GM18520 (cell line): ENCODE measurements at regions not wholly inside any gene's neighbourhood (a gene's known extent, or its start where the extent isn't known, plus 50 kb on each side); places are given as distances from the start of the nearest gene placed in this dataset.
"Not testable (repeated sequence)": the region's sequence is repeated elsewhere in the genome, so short reads cannot be mapped to it uniquely, and the experiment has no call there.

ENCODE experiments used
- ATAC-seq: cut with Tn5 transposase; IDR thresholded peaks from one replicate; pipeline ENCODE4 v1.9.1; 2021; ENCODE audit not compliant: unreplicated experiment

DNA sequence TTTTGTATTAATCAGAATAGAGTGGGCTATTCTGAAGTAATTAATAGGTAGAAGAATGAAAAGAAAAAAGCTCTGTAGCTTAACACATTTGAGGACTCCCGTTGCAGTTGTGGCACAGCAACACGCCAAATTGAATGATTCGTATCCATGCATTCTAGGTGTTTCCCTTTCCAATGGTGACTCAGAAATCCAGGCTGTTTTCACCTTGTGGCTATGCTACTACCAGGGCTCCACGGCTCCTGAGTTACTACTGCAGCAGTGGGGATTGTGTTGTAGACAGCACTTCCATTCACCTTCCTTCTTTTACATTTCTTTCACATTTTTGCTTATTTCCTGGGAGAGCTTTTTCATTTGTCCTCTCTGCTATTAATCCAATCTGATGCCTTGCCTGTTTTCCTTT is 1616.4 kb downstream of the CDH8 start:
- no peak for ATAC-seq

DNA sequence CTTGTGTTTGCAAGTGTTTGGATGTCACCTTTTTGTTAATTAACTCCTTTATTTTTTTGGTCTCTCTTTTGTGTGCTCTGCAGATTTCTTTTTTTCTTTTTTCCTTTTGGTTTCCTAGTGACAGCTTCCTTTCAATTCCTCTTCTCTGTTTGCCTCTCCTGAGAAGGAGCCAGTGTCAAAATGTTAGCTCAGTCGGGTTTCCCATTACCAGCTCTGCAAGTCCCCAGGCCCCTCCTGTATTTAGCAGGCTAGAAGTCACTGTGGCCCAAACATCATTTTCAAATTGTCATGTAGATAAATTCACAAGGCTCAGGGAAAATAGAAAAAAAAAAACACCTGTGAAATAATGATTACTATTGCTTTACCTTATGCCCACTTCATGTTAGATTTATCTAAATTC is 1621.6 kb downstream of the CDH8 start:
- ATAC-seq = no peak

DNA sequence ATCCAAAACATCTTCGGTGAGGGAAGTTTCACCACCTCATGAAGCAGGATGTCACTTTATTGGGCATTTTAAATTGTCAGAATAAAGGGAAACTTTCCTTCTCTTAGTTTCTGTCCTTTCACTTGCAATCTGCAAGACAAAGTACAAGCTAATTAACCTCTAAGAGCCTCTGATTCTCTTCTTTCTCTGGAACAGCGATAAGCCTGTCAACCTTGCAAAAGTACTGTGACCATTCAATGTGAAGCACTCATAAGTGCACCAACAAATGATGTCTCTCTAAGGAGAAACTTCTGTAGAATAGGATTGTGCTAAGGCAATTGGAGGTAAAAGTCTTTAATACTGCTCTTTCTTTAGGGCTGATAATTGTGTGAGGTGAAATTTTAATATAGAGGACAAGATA is 1622.3 kb downstream of the CDH8 start:
- no peak for ATAC-seq

GRCh38 chr16:60407606-60408005 is 1628.6 kb downstream of the CDH8 start:
- no peak for ATAC-seq

DNA sequence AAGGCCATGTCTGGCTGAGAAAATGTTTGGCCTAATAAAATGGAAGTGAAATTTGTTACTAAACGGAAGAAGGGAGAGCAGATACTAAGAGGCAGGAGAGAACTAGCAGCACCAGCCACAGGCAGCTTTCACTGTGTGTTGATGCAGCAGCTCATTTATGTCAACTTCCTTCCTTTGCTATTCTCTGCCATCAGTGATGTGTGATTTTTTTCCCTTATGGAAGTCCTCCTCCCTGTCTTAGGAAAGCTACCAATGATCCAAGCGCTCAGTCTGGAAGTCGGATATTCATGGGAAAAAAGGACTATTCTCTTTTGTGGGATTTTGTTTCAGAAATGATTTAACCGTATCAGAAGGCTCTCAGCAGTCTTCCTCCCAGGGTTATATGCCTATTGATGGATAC is 1629.2 kb downstream of the CDH8 start:
- no peak for ATAC-seq

- ATAC-seq = no peak
Measured at GRCh38 chr16:60405286-60405685, 1631.0 kb downstream of the CDH8 start.

GRCh38 chr16:60404401-60404800 is 1631.8 kb downstream of the CDH8 start:
- ATAC-seq = no peak

DNA sequence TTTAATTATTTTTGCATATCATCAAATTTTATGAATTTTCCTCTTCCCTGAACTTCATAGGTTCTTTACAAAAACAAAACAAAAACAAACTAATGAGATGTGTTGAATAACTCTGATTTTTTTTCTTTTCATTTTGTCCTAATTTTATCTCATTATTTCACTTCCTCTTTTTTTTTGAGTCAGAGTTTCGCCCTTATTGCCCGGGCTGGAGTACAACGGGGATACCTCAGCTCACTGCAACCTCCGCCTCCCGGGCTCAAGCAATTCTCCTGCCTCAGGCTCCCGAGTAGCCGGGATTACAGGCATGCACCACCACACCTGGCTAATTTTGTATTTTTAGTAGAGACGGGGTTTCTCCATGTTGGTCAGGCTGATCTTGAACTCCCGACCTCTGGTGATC is 1633.3 kb downstream of the CDH8 start:
- not testable (repeated sequence) for ATAC-seq

DNA sequence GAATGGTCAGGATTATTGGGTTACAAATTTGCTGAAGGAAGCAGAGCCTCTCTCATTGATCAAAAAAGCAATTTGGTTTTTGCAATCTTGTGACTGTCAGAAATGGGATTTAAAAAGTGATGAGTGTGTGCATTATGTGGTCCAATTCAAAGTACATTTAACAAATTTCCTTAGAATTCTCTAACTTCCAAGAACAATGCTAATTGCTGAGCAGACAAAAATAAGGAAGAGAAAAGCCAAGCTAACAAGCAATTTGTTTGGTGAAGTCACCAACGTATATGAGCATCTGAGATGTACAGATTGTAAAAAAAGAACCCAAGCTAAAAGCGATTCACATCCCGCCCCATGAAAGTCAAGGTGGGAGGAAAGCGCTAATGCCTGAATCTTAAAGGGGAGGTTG is 1643.9 kb downstream of the CDH8 start:
- no peak for ATAC-seq

DNA sequence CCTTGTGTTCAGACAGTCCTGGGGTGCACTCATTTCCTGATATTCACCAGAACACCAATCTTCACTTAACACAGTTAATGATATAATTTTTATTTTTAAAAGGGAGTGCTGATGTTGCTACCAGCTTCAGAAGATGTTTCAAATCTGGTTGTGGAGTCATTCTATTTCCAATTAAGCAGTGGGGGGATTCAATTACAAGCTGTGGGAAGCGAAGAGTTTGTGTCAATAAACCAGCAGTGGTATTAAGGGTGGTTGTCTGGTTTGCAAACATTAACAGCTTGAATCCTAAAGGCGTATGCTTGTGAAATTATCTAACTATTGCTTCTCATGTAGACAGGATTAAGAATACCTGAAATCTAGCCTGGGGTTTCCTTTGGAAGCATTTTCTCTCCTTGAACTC is 1637.5 kb upstream of the GOT2 start:
- ATAC-seq = no peak

DNA sequence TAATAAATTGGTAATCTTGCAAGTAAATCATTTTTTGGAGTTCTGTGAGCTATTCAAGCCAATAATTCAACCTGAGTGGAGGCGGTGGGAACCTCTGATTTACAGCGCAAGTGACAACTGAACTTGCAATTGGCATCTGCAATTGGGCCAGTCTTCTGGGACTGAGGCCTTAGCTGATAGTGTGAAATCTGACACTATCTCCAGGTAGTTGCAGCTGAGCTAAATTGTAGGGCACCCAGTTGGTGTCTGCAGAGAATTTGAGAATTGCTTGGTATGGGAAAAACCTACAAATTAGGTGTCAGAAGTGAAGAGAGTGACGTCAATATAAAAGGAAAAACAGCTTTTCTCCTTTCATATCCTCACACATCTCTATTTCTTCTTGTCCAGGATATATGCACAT is 1633.6 kb upstream of the GOT2 start:
- no peak for ATAC-seq

DNA sequence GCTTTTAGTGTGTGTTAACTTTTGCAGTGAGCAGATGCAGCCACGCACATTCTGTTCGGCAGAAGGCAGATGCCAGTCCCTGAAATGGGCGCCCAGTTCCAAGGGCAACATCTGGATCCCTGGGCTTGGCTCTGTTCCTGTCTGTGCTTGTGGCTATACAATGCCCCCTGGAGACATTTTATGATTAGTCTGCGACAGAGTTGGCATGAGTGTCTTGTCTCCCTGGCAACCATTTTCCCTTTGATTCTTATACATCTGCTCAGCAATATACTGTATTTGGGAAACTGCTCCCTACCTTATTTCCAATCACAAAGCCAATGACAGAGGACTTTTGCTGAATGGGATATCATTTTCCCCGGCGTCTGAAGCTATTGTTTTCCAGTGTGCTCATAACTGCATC is 1629.5 kb upstream of the GOT2 start:
- no peak for ATAC-seq

DNA sequence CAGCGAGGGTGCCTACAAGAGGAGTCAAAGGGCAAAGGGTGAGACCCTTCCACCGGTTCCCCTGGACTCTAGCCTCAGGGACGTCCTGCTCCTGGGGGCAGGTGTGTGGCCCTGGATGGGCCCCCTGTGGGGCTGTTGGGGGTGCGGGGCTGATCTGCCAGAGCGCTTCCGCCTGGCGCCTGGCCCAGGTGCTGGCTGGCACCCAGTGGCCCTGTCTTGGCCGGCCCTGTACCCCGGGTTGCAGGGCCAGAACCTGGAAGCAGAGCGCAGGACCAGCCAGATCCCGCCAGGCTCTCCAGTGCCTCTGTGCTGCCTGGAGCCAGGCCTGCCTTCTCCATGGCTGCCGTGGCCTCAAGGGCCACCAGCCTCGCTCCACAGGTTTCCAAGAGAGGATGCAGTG is 1625.8 kb upstream of the GOT2 start:
- not testable (repeated sequence) for ATAC-seq

GRCh38 chr16:60359412-60359811 is 1625.3 kb upstream of the GOT2 start:
- ATAC-seq = not testable (repeated sequence)

DNA sequence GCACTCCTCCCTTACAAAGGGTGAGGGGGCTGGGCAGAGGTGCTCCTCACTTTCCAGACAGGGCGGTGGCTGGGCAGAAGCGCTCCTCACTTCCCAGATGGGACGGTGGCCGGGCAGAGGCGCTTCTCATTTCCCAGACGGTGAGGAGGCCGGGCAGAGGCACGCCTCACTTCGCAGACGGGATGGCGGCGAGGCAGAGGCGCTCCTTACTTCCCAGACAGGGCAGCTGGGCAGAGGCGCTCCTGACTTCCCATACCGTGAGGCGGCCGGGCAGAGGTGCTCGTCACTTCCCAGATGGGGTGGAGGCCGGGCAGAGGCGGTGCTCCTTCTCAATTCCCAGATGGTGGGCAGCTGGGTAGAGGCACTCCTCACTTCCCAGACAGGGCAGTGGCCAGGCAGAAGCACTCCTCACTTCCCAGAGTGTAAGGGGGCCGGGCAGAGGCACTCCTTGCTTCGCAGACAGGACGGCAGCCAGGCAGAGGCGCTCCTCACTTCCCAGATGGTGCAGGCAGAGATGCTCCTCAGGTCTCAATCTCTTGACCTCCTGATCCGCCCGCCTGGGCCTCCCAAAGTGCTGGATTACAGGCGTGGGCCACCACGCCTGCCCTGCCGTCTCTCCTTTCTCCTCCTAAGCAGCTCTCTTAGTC is 1623.9 kb upstream of the GOT2 start:
- not testable (repeated sequence) for ATAC-seq

DNA sequence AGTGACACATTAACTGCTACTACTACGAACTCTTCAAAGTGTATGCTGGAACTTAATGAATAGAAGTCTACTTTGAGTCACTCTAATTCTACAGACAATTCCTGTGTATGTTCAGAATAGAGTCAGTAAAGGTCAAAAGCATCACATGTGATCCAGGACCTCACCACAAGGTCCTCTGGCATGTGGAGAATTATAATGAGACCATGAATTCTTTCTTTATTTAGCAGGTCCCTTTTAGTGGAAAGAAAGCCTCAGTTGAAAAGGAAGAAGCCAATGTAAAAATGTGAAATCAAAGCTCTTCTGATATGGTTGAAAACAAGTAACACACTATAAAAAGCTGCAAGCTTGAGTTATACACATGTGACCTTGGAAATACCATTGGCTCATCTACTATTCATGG is 1612.1 kb upstream of the GOT2 start:
- no peak for ATAC-seq

- no peak for ATAC-seq
Measured at GRCh38 chr16:60337671-60338070, 1603.6 kb upstream of the GOT2 start.

DNA sequence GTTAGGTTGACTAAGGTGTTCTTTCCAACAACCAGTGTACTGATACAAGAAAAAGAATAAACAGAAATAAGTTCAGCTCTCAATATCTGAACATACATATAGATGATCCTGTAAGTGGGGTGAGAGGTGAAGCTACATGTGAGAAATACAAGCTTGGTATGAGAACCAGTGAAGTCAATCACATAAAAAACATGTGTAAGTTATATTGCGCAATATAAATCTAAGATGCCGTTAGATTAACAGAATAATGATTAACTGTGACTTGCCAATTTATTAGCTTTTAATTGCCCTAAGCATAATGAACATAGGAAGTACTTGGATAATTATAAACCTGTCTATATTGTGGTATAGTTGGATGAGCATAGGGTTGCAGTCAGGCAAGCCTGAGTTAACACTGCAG is 1597.1 kb upstream of the GOT2 start:
- ATAC-seq = no peak

DNA sequence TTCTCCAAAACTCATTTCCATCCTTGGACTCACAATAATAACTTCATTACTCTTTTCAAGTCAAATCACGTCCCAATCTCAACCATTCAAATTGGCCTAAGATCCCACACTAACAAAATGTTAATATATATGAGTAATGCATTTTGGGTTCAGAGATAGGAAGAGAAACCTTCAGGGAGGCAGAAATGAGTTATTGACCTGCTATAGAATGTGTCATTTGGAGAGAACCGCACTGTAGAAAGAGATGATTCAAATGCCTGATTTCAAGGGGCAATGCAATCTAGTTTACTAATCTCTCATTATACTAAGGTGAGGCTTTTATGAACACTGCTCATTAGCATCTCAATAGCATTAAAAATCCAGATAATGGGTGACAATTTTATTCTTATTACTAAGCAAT is 1595.0 kb upstream of the GOT2 start:
- no peak for ATAC-seq

- no peak for ATAC-seq
Measured at GRCh38 chr16:60328152-60328551, 1594.0 kb upstream of the GOT2 start.

DNA sequence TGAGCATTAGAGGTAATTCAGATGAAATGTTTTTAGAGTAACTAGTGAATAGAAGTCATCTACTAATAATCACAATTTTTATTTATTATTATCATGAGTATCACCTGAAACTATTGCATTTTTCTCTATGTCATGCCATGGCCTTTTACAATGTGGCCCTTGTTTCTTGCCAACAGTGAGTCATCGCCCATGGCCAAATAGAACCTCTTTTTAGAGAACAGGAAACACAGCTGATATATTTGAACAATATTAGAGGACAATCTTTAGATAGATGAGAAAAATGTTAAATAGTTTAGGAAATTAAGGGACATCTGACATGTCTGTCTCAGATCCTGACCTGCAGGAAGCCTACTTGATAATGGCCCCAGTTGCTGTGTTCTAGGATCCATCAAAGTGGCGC is 1584.4 kb upstream of the GOT2 start:
- ATAC-seq = no peak

GRCh38 chr16:60310846-60311445 is 1576.8 kb upstream of the GOT2 start:
- no peak for ATAC-seq

- no peak for ATAC-seq
Measured at GRCh38 chr16:60304720-60305119, 1570.6 kb upstream of the GOT2 start.
